ENCODE measurements at regions not wholly inside any gene's neighbourhood (a gene's known extent, or its start where the extent isn't known, plus 50 kb on each side); places are given as distances from the start of the nearest gene placed in this dataset.

DNA sequence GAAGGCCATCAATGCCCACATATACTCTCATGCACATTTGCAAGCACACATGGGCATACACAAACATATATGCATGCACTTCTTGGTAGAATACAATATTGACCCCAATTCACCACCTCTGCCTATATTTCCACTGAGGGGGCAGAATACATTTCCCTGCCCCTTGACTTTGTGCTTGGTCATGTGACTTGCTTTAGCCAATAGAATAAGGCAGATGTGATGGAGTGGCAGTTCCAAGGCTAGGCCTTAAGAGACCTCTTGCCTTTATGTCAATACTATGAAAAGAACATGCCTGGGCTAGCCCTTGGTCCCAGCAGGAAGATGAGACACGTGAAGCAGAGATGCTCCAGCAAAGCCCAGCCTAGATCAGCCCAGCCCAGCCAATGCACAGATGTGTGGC lies 66.0 kb upstream of the GRIK3 start:
- H3K4me3 ChIP-seq (IDR thresholded peaks at IDR 0.05; ENCODE audit: insufficient read depth, low read depth, low read length): no peak overlapping the region
- no peaks in the 10 kb centered on the region for H3K79me2 ChIP-seq (ENCODE audit: insufficient read depth, low read depth)
- H3K36me3 ChIP-seq (ENCODE audit: insufficient read depth): no peaks in the 10 kb centered on the region
- H3K4me1 ChIP-seq (ENCODE audit: low read depth, poor library complexity, severe bottlenecking): no peaks in the 10 kb centered on the region
- H4K20me1 ChIP-seq (ENCODE audit: insufficient read depth): no peaks in the 10 kb centered on the region
- TF ChIP-seq, protein P1, sequence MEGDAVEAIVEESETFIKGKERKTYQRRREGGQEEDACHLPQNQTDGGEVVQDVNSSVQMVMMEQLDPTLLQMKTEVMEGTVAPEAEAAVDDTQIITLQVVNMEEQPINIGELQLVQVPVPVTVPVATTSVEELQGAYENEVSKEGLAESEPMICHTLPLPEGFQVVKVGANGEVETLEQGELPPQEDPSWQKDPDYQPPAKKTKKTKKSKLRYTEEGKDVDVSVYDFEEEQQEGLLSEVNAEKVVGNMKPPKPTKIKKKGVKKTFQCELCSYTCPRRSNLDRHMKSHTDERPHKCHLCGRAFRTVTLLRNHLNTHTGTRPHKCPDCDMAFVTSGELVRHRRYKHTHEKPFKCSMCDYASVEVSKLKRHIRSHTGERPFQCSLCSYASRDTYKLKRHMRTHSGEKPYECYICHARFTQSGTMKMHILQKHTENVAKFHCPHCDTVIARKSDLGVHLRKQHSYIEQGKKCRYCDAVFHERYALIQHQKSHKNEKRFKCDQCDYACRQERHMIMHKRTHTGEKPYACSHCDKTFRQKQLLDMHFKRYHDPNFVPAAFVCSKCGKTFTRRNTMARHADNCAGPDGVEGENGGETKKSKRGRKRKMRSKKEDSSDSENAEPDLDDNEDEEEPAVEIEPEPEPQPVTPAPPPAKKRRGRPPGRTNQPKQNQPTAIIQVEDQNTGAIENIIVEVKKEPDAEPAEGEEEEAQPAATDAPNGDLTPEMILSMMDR (conservative IDR thresholded peaks at IDR 0.05; ENCODE audit: low read depth, low read length): no peak
- no peak overlapping the region for H2AFZ ChIP-seq (ENCODE audit: low read depth)
- H3K4me2 ChIP-seq: no peak overlapping the region
- no peak overlapping the region for H3K9ac ChIP-seq
- H3K27me3 ChIP-seq (ENCODE audit: insufficient read depth, low read depth): peaks cover 12% of the 10 kb centered on the region; the same call in 1 of the 2 replicates
- H3K27ac ChIP-seq: no peak overlapping the region

DNA sequence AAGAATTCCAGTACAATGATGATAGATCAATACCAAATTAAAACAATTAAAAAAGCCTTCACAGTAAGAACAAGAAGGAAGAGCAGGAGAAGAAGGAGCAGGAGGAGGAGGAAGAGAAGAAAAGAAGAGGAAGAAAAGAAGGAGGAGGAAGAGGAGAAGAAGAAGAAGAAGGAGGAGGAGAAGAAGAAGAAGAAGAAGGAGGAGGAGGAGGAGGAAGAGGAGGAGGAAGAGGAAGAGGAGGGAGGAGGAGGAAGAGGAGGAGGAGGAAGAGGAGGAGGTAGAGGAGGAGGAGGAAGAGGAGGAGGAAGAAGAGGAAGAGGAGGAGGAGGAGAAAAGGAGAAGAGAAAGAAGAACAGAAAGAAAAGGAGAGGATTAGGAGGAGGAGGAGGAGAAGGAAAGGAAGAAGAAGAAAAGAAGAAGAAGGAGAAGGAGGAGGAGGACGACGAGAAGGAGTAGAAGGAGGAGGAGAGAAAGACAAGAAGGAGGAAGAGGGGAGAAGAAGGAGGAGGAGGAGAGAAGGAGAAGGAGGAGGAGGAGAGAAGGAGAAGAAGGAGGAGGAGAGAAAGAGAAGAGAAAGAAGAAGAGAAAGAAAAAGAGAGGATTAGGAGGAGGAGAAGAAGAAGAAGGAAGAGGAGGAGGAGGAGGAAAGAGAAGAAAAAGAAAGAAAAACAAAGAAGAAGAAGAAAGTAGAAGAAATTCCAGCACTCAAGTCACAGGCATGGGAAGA lies 68.5 kb upstream of the GRIK3 start:
- H3K4me2 ChIP-seq: no peak overlapping the region

DNA sequence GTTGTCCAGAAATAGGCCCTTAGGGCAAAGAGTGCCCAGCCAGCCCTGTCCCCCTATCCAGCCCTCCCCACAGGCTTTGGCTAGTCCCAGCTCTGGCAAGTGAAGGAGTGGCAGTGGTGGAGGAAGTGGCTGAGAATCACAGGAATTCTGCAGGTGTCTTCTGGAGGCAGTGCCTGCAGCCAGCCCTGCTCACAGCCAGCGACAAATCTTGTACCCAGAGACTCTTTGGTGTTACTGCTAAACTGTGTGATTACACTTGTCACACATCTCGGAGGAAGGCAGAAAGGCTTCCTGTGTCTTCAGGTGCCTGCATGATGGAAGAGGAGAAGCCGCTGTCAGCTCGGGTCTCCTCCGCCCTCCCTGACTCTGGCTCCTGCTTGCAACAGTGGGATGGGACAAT lies 71.6 kb upstream of the GRIK3 start:
- no peak overlapping the region for H3K27ac ChIP-seq
- peaks cover 4% of the 10 kb centered on the region; the same call in 1 of the 2 replicates for H3K27me3 ChIP-seq (ENCODE audit: insufficient read depth, low read depth)
- H3K36me3 ChIP-seq (ENCODE audit: insufficient read depth): no peaks in the 10 kb centered on the region
- no peak overlapping the region for H2AFZ ChIP-seq (ENCODE audit: low read depth)
- H4K20me1 ChIP-seq (ENCODE audit: insufficient read depth): no peaks in the 10 kb centered on the region
- TF ChIP-seq, protein P1 (conservative IDR thresholded peaks at IDR 0.05; ENCODE audit: low read depth, low read length): no peak
- H3K4me3 ChIP-seq (IDR thresholded peaks at IDR 0.05; ENCODE audit: insufficient read depth, low read depth, low read length): no peak overlapping the region
- no peak overlapping the region for H3K4me2 ChIP-seq
- H3K79me2 ChIP-seq (ENCODE audit: insufficient read depth, low read depth): no peaks in the 10 kb centered on the region
- no peak overlapping the region for H3K9ac ChIP-seq
- no peaks in the 10 kb centered on the region for H3K4me1 ChIP-seq (ENCODE audit: low read depth, poor library complexity, severe bottlenecking)

More for the DNA sequence above, 68.5 kb upstream of the GRIK3 start:
- H3K36me3 ChIP-seq (ENCODE audit: insufficient read depth): no peaks in the 10 kb centered on the region
- TF ChIP-seq, protein P1 (conservative IDR thresholded peaks at IDR 0.05; ENCODE audit: low read depth, low read length): no peak
- H2AFZ ChIP-seq (ENCODE audit: low read depth): no peak overlapping the region
- H3K4me1 ChIP-seq (ENCODE audit: low read depth, poor library complexity, severe bottlenecking): no peaks in the 10 kb centered on the region
- H4K20me1 ChIP-seq (ENCODE audit: insufficient read depth): no peaks in the 10 kb centered on the region
- H3K4me3 ChIP-seq (IDR thresholded peaks at IDR 0.05; ENCODE audit: insufficient read depth, low read depth, low read length): no peak overlapping the region
- peaks cover 12% of the 10 kb centered on the region; the same call in 1 of the 2 replicates for H3K27me3 ChIP-seq (ENCODE audit: insufficient read depth, low read depth)
- no peak overlapping the region for H3K27ac ChIP-seq
- H3K79me2 ChIP-seq (ENCODE audit: insufficient read depth, low read depth): no peaks in the 10 kb centered on the region
- no peak overlapping the region for H3K9ac ChIP-seq

DNA sequence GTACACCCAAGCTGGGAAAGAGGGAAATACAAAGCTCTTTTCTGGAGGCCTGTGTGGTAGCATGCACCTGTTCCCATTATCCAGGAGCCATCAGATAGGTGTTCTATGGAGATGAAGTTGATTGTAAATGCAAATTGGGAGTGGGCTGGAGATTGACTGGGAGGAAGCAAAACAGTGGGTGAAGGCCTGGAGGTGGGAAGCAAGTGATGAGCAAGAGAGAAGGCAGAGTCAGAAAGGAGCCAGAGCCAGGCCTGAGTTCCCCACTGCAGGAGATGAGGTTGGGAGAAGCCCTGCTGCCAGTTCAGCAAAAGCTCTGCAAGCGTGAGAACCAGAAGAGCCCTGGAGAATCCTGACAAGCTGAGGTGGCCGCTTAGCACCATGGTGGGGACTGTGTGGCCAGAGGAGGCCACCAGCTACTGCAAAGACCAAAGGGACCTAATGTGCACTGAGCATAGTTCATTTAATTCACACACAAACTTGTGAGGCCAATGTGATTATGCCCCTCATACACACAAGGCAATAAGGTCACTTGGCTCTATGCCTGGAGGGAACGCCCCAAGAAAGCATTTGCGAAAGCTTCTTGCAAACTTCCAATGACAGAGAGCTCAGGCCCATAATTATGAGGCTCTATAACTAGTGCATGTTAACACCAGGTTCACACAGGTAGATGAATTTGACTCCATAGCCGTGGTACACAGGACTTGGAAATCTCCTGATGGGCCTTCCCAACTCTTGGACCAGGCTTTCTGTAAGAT lies 73.0 kb upstream of the GRIK3 start:
- Histone ChIP-seq H3K27me3 (ENCODE audit: insufficient read depth, low read depth) (peaks cover 4% of the 10 kb centered on the region; the same call in 1 of the 2 replicates), H3K9ac (no peak overlapping the region), H3K36me3 (ENCODE audit: insufficient read depth) (no peaks in the 10 kb centered on the region), H3K4me3 (IDR thresholded peaks at IDR 0.05; ENCODE audit: insufficient read depth, low read depth, low read length) (no peak overlapping the region), H3K79me2 (ENCODE audit: insufficient read depth, low read depth) (no peaks in the 10 kb centered on the region), H3K4me1 (ENCODE audit: low read depth, poor library complexity, severe bottlenecking) (no peaks in the 10 kb centered on the region), H2AFZ (ENCODE audit: low read depth) (no peak overlapping the region), H3K4me2 (no peak overlapping the region), H3K27ac (no peak overlapping the region), H4K20me1 (ENCODE audit: insufficient read depth) (no peaks in the 10 kb centered on the region)
- TF ChIP-seq, protein P1 (conservative IDR thresholded peaks at IDR 0.05; ENCODE audit: low read depth, low read length): no peak
